H9 (cell line): ENCODE measurements at regions not wholly inside any gene's neighbourhood (a gene's known extent, or its start where the extent isn't known, plus 50 kb on each side); places are given as distances from the start of the nearest gene placed in this dataset.

Source experiments
- DNase-seq: peaks from one replicate; pipeline ENCODE4 v3.0.0-alpha.2; 2017
- H2AFZ ChIP-seq: one replicate; pipeline ENCODE4 v1.6.1; 2013; ENCODE audit warnings: mild to moderate bottlenecking, low read length, control low read depth, moderate library complexity
- H2AK5ac ChIP-seq: 2 replicates; pipeline ENCODE4 v1.6.1; 2013; ENCODE audit warnings: low read length, control low read depth, mixed read lengths; ENCODE audit not compliant: insufficient read length
- H2BK120ac ChIP-seq: one replicate; pipeline ENCODE4 v1.6.1; 2013; ENCODE audit warnings: low read depth, mild to moderate bottlenecking, low read length, control low read depth, inconsistent platforms; ENCODE audit not compliant: poor library complexity, severe bottlenecking
- H2BK12ac ChIP-seq: 2 replicates; pipeline ENCODE4 v1.6.1; 2013; ENCODE audit warnings: low read length, control low read depth, mixed read lengths, low read depth; ENCODE audit not compliant: insufficient read length
- H2BK15ac ChIP-seq: 2 replicates; pipeline ENCODE4 v1.6.1; 2013; ENCODE audit warnings: low read depth, low read length, control low read depth
- H2BK20ac ChIP-seq: one replicate; pipeline ENCODE4 v1.6.1; 2013; ENCODE audit warnings: low read depth, mild to moderate bottlenecking, low read length, control low read depth, inconsistent platforms; ENCODE audit not compliant: poor library complexity, severe bottlenecking
- H2BK5ac ChIP-seq: 2 replicates; pipeline ENCODE4 v1.6.1; 2013; ENCODE audit warnings: low read length, control low read depth, mixed read lengths; ENCODE audit not compliant: insufficient read length
- H3K14ac ChIP-seq: 2 replicates; pipeline ENCODE4 v1.6.1; 2013; ENCODE audit warnings: low read length, control low read depth; ENCODE audit not compliant: insufficient read depth
- H3K18ac ChIP-seq: 2 replicates; pipeline ENCODE4 v1.6.1; 2013; ENCODE audit warnings: low read depth, mild to moderate bottlenecking, mixed read lengths, low read length, control low read depth; ENCODE audit not compliant: insufficient read length
- H3K23ac ChIP-seq: 2 replicates; pipeline ENCODE4 v1.6.1; 2013; ENCODE audit warnings: low read length, control low read depth, mixed read lengths, low read depth; ENCODE audit not compliant: insufficient read length
- H3K23me2 ChIP-seq: 2 replicates; pipeline ENCODE4 v1.6.1; 2013; ENCODE audit warnings: low read depth, mild to moderate bottlenecking, mixed read lengths, low read length, control low read depth; ENCODE audit not compliant: insufficient read length, poor library complexity, severe bottlenecking
- H3K27ac ChIP-seq: 2 replicates; pipeline ENCODE4 v1.5.1; 2013; ENCODE audit warnings: low read length, control low read depth, mixed read lengths, low read depth; ENCODE audit not compliant: insufficient read length
- H3K27me3 ChIP-seq: 2 replicates; pipeline ENCODE4 v1.6.1; 2013; ENCODE audit warnings: low read length, control low read depth, inconsistent platforms; ENCODE audit not compliant: insufficient read depth
- H3K4ac ChIP-seq: 2 replicates; pipeline ENCODE4 v1.6.1; 2013; ENCODE audit warnings: low read depth, mild to moderate bottlenecking, control low read depth, inconsistent platforms, low read length, moderate library complexity
- H3K4me1 ChIP-seq: 2 replicates; pipeline ENCODE4 v1.6.1; 2013; ENCODE audit warnings: low read length, control low read depth, inconsistent platforms; ENCODE audit not compliant: insufficient read depth
- H3K4me2 ChIP-seq: 2 replicates; pipeline ENCODE4 v1.6.1; 2013; ENCODE audit warnings: low read length, control low read depth, mixed read lengths; ENCODE audit not compliant: insufficient read length, insufficient read depth
- H3K56ac ChIP-seq: 2 replicates; pipeline ENCODE4 v1.6.1; 2013; ENCODE audit warnings: low read depth, mild to moderate bottlenecking, mixed read lengths, low read length, control low read depth; ENCODE audit not compliant: insufficient read length
- H3K79me1 ChIP-seq: 2 replicates; pipeline ENCODE4 v1.6.1; 2013; ENCODE audit warnings: low read depth, mild to moderate bottlenecking, moderate library complexity, low read length, control low read depth, inconsistent platforms; ENCODE audit not compliant: insufficient read depth, poor library complexity, severe bottlenecking
- H3K79me2 ChIP-seq: 2 replicates; pipeline ENCODE4 v1.6.1; 2013; ENCODE audit warnings: low read length, control low read depth, inconsistent platforms; ENCODE audit not compliant: insufficient read depth
- H3K9ac ChIP-seq: 2 replicates; pipeline ENCODE4 v1.6.1; 2013; ENCODE audit warnings: low read length, control low read depth, mixed read lengths; ENCODE audit not compliant: insufficient read length; ENCODE audit errors: extremely low read depth
- H3K9me3 ChIP-seq: one replicate; pipeline ENCODE4 v1.6.1; 2013; ENCODE audit warnings: low read depth, low read length, inconsistent platforms; ENCODE audit not compliant: control insufficient read depth
- H3T11ph ChIP-seq: one replicate; pipeline ENCODE4 v1.6.1; 2013; ENCODE audit warnings: mild to moderate bottlenecking, low read length, control low read depth, inconsistent platforms
- H4K20me1 ChIP-seq: one replicate; pipeline ENCODE4 v1.6.1; 2013; ENCODE audit not compliant: control insufficient read depth, insufficient read length, insufficient read depth
- H4K5ac ChIP-seq: 2 replicates; pipeline ENCODE4 v1.6.1; 2013; ENCODE audit warnings: low read depth, mild to moderate bottlenecking, mixed read lengths, low read length, control low read depth; ENCODE audit not compliant: insufficient read length
- H4K8ac ChIP-seq: replicated peaks from 2 replicates; pipeline ENCODE4 v1.6.1; 2013; ENCODE audit warnings: low read length, control low read depth, mixed read lengths, low read depth; ENCODE audit not compliant: insufficient read length
- H4K91ac ChIP-seq: 2 replicates; pipeline ENCODE4 v1.6.1; 2013; ENCODE audit warnings: low read depth, mild to moderate bottlenecking, moderate library complexity, mixed read lengths, low read length, control low read depth; ENCODE audit not compliant: insufficient read length
- H3K27ac Mint-ChIP-seq, 3 experiments: 2 replicates in 2 of 3; 3 replicates in 1 of 3; pipeline ENCODE4 v1.8.0; 2020 to 2021; ENCODE audit warnings: mixed read lengths in 3 of 3, mild to moderate bottlenecking in 1 of 3, moderate library complexity in 1 of 3
- H3K27me3 Mint-ChIP-seq: 2 replicates; pipeline ENCODE4 v1.8.0; 2021; ENCODE audit warnings: low read depth, mild to moderate bottlenecking, moderate library complexity, mixed read lengths
- H3K36me3 Mint-ChIP-seq, 3 experiments: 2 replicates in 2 of 3; 3 replicates in 1 of 3; pipeline ENCODE4 v1.8.0; 2020 to 2021; ENCODE audit warnings: low read depth in 3 of 3, mixed read lengths in 3 of 3; ENCODE audit not compliant: insufficient read depth in 1 of 3
- H3K4me1 Mint-ChIP-seq, 2 experiments: 2 replicates each; pipeline ENCODE4 v1.8.0; 2020; ENCODE audit warnings: mixed read lengths in 2 of 2
- H3K4me3 Mint-ChIP-seq, 2 experiments: 2 replicates in 1 of 2; 3 replicates in 1 of 2; pipeline ENCODE4 v1.8.0; 2020 to 2021; ENCODE audit warnings: mild to moderate bottlenecking in 2 of 2, mixed read lengths in 2 of 2, moderate library complexity in 1 of 2
- H3K9me3 Mint-ChIP-seq, 2 experiments: 2 replicates in 1 of 2; 3 replicates in 1 of 2; pipeline ENCODE4 v1.8.0; 2020; ENCODE audit warnings: mild to moderate bottlenecking in 2 of 2, mixed read lengths in 2 of 2, moderate library complexity in 1 of 2
- CTCF ChIP-seq: fragments of 200-600 bp; sonication (generic); conservative IDR thresholded peaks from 3 replicates; pipeline ENCODE4 v1.8.0; 2021; ENCODE audit warnings: antibody characterized with exemption, mild to moderate bottlenecking
- whole genome bisulfite sequencing: extraction: QIAGEN DNeasy Blood & Tissue Kit; methylation state at CpG from one replicate; pipeline ENCODE4 v1.1.7; 2013; ENCODE audit warnings: missing lambda C conversion rate, low lambda C conversion rate, mixed read lengths; ENCODE audit not compliant: insufficient read length; ENCODE audit errors: extremely low coverage; 5-methylcytosine and 5-hydroxymethylcytosine counted together

GRCh38 chr13:72536714-72537394 is 190.6 kb downstream of the MZT1 start:
- TF ChIP-seq CTCF: peak; percentile 21; the same call in 1 of the 3 replicates
- peaks cover 6 to 12% of the 10 kb centered on the region in 2 experiments for H3K4me1 Mint-ChIP-seq
- WGBS: no CpG with 5 or more reads among the region's 11 CpGs
- Histone ChIP-seq H3T11ph (no peak overlapping the region), H3K23me2 (no peaks in the 10 kb centered on the region), H3K27ac (no peak overlapping the region), H2BK20ac (no peak overlapping the region), H2AFZ (no peak overlapping the region), H3K4me1 (no peaks in the 10 kb centered on the region), H2BK12ac (no peak overlapping the region), H3K9me3 (no peaks in the 10 kb centered on the region), H2BK120ac (no peak overlapping the region), H3K4ac (no peak overlapping the region), H2AK5ac (no peak overlapping the region), H4K20me1 (no peaks in the 10 kb centered on the region), H3K23ac (no peak overlapping the region), H4K91ac (no peak overlapping the region), H4K5ac (no peak overlapping the region), H2BK15ac (no peak overlapping the region), H3K79me2 (no peaks in the 10 kb centered on the region), H3K27me3 (no peaks in the 10 kb centered on the region), H2BK5ac (no peak overlapping the region), H3K14ac (no peak overlapping the region), H3K4me2 (no peak overlapping the region), H3K9ac (no peak overlapping the region), H3K56ac (no peak overlapping the region), H3K79me1 (no peaks in the 10 kb centered on the region), H3K18ac (no peak overlapping the region), H4K8ac (no peak overlapping the region)
- H3K9me3 Mint-ChIP-seq: no peaks in the 10 kb centered on the region; a peak in 1 of 5 replicates
- H3K36me3 Mint-ChIP-seq: no peaks in the 10 kb centered on the region; a peak in 2 of 7 replicates
- DNase-seq: no peak
- no peak overlapping the region for H3K4me3 Mint-ChIP-seq
- no peak overlapping the region; a peak in 1 of 7 replicates for H3K27ac Mint-ChIP-seq
- H3K27me3 Mint-ChIP-seq: peaks cover 16% of the 10 kb centered on the region
